GM21447 (cell line): ENCODE measurements at regions not wholly inside any gene's neighbourhood (a gene's known extent, or its start where the extent isn't known, plus 50 kb on each side); places are given as distances from the start of the nearest gene placed in this dataset.
"Not testable (repeated sequence)": the region's sequence is repeated elsewhere in the genome, so short reads cannot be mapped to it uniquely, and the experiment has no call there.

ENCODE experiments used
- ATAC-seq: cut with Tn5 transposase; IDR thresholded peaks from one replicate; pipeline ENCODE4 v1.9.1; 2021; ENCODE audit not compliant: unreplicated experiment

DNA sequence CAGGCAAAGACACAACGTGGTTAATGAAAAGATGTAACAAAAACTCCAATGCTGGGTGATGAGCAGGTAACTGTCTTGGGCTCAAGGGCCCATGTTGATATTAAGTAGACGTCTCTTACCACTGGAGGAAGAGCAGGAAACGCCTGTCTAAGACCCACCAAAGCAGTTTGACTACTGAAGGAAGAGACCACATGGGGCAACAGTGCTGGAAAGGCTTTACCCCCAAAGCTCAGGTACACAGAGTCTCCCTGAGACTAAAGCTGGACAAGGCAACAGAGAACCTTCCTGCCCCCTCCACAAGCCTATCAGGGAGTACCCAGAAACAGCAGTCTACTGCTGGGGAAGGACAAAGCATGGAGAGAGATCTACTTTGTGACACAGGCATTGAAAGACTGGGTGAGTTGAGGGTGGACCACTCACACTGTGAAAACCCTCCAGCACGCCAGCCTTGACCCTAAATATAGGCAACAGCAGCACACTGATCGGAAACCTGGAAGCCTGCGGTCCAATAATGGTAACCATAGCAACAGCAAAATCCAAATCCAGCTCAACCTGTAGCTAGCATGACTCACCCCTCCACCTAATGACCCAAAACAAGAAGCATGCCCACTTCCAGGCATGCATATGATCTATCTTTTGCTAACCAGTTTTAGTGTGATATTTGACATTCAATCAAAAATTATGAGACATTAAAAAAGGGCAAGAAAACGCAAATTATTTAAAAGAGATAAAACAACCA, 270.5 kb upstream of the SDK2 start:
- no peak for ATAC-seq

- not testable (repeated sequence) for ATAC-seq
Measured at GRCh38 chr17:73919033-73919432, 274.8 kb upstream of the SDK2 start.

GRCh38 chr17:73921306-73921705, 277.1 kb upstream of the SDK2 start:
- no peak for ATAC-seq

- no peak for ATAC-seq
Measured at GRCh38 chr17:73924114-73924908, 279.2 kb upstream of the RPL38 start.

DNA sequence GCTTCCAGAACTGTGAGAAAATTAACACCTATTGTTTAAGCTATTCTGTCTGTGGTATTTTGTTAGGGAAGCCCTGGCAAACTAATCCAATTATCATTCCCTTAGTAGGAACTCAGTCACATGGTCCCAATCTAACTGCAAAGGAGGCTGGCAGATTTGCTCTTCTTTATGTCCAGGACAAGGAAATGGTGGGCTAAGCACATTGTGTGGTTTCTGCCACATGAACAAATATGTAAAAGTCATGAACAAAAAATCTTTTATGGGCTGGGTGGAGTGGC, 278.6 kb upstream of the RPL38 start:
- ATAC-seq, result no peak

- ATAC-seq, result no peak
Measured at GRCh38 chr17:73929860-73930430, 273.5 kb upstream of the RPL38 start.

GRCh38 chr17:73932216-73932749, 271.2 kb upstream of the RPL38 start:
- ATAC-seq, result no peak

DNA sequence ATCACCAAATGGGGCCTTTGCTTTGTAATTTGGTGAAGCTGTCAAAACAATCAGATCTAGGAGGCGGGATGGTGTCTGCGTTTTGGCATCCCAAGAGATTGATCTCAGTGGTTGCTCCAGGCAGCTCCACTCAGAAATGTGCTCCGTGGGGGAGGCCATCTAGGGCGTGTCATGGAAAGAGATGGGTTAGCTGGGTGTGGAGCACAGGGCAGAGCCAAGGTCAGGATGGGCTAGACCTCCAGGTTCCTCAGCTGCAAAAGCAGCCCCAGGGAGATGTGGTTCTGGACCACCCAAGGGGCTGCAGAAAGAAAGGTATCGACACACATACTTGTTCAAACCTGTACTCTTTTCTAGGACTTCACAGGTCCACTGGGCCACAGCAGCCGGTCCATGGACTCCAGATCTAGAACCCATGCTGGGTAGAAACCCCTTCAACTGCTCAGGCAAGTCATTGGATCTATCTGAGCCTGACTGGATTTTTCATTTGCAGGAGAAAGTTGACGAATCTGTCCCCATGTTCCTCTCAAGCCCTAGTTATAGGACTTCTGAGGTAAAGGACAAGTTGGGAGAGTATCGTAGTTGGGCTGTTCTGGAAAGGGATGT, 270.2 kb upstream of the RPL38 start:
- ATAC-seq, result no peak

- ATAC-seq, result no peak
Measured at GRCh38 chr17:73933871-73934270, 269.6 kb upstream of the RPL38 start.

DNA sequence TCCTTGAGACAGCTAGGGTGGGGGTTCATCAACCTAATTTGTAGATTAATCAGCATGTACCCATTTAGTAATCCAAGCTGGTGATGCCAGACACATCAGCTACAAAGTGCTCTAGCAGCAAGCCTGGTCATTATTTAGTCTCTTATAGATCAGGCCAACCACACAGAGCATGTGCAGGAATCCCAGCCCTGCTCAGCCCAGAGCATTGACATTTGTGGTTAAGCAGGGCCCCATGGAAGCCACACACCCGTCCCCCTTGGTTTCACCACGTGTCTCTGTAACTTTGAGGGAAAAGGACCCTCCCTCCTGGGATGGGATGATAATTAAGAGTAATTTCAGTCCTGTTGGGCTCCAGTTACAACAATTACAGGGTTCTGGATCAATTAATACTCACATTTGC, 268.8 kb upstream of the RPL38 start:
- no peak for ATAC-seq

- no peak for ATAC-seq
Measured at GRCh38 chr17:73936908-73937627, 266.4 kb upstream of the RPL38 start.

GRCh38 chr17:73938706-73939105, 264.8 kb upstream of the RPL38 start:
- no peak for ATAC-seq

- ATAC-seq, result no peak
Measured at GRCh38 chr17:73939806-73940205, 263.7 kb upstream of the RPL38 start.

DNA sequence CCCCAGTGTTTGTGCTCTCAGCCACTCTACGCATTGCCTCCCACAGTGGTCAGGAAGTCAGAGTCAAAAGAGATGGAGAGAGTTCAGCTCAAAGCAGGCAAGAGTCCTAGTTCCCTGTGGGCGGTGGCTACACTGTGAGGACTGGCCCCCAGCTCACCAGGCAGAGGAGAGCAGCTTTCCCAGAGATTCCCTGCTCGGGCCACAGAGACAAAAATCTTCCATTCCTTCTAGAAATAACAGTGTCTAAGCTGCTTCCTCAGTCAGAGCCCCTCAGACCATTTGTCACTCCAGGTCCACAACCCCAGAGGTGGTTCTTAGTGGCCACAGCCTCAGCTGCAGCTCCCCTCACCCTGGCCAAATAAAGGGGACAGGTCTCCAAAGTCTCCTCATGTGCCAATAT, 263.0 kb upstream of the RPL38 start:
- no peak for ATAC-seq

GRCh38 chr17:73941919-73942530, 261.5 kb upstream of the RPL38 start:
- ATAC-seq, result no peak

DNA sequence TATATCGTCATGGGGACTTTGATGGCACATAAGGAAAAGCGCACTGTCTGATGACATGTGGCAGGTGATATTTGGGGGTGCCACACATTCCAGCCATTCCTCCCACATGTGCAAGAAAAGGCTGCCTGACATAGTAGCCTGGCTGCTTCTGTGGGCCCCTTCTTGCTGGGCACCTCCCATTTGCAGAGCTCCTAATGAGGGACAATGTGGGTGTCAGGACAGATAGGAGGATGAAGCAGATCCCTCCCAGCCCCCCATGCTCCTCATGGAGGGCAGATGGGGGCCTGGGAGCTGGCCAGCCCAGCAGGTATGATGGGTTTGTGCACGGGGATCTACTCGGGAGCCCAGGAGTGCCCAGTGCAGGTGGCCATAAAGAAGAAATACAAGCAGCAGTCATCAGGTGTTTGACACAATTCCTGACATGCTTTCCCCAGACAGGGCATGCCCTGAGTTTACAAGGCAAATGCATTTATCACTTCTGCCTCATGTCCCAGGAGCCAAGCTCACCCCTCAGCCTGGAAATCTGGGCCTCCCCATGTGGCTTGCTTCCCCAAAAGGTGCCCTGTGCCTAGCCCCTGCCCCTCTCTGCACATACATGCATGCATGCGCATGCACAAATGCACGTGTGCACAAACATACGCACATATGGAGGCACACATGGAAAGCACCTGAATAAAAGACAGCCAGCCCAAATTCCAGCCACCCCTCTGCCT, 260.6 kb upstream of the RPL38 start:
- ATAC-seq, result no peak

- no peak for ATAC-seq
Measured at GRCh38 chr17:73943416-73944110, 259.9 kb upstream of the RPL38 start.

- no peak for ATAC-seq
Measured at GRCh38 chr17:73944366-73944765, 259.1 kb upstream of the RPL38 start.

DNA sequence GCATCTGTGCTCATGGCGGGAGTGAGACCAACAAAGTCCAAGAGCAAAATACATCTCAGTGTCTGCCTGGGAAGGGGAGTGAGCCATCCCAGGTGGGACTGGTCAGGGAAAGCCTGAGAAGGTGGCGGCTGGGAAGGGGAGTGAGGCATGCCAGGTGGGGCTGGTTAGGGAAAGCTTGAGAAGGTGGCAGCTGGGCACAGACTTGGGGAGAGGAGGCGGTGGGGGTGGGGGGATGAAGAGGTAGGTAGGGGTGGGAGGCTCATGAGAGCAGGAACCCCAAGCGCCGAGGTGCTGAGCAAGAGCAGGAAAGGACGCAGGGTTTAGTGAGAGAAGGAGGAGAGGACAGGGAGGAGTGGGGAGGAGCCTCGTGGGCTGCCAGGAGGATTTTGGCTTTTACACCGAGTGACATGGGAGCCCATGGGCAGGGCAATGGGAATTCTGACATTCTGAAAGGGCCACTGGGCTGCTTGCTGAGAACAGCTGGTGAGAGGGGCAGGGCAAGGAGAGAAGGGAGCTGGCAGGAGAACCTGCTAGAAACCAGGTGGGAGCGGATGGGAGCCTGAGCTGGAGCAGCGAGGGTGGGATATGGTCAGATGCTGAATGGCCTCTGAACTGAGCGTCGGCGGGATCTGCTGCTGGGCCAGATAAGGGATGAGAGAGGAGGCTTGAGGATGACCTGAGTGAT, 256.1 kb upstream of the RPL38 start:
- no peak for ATAC-seq
